ENCODE measurements at regions not wholly inside any gene's neighbourhood (a gene's known extent, or its start where the extent isn't known, plus 50 kb on each side); places are given as distances from the start of the nearest gene placed in this dataset.

GRCh38 chr2:220347626-220348025, 720.2 kb downstream of the SLC4A3 start:
- Histone ChIP-seq H3K9me3 (ENCODE audit: control insufficient read depth, insufficient read depth, low read depth, low read length) (no peaks in the 10 kb centered on the region), H3K27ac (ENCODE audit: extremely low read depth, low read depth, low read length) (no peak overlapping the region), H3K4me1 (ENCODE audit: control insufficient read depth, insufficient read depth, low read length) (no peaks in the 10 kb centered on the region), H3K4me3 (ENCODE audit: low read depth, low read length) (no peak overlapping the region), H3K36me3 (ENCODE audit: control insufficient read depth in 2 of 2, insufficient read depth in 1 of 2, low read length in 2 of 2) (no peaks in the 10 kb centered on the region)
- CTCF ChIA-PET: interaction anchor here (1.1 kb wide), 1 partner anchor 10 kb away, joined by 5 read pairs; no protein-coding TSS in a partner anchor
- POLR2A ChIA-PET: no interaction called here
- TF ChIP-seq ZFP41 (tag by site-specific recombination; IDR thresholded peaks at IDR 0.05; ENCODE audit: borderline replicate concordance) (no peak), ZNF843 (tag by site-specific recombination; IDR thresholded peaks at IDR 0.05) (no peak), ZNF670 (tag by site-specific recombination; IDR thresholded peaks at IDR 0.05; ENCODE audit: low read depth) (no peak), ZBTB20 (tag by site-specific recombination; IDR thresholded peaks at IDR 0.05) (no peak)

DNA sequence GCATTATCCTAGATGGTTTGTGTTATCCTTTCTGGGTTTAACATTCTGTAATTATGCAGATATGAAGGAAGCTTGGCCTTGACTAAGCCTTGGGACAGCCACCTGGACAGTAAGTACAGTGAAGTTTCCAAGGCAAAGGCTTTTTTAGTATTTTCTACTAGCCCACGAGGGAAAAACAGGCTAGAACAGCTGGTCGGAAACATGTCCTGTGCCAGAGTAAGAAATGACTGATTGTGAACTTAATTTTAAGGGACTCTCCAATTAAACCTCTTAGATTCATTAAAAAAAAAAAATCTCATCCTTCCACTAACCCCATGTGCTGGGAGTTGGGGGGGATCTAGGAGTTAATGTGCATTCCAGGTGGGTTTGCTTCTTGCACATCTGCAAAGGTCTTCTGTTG, 720.8 kb downstream of the SLC4A3 start:
- ChIA-PET CTCF (no interaction called here), POLR2A (no interaction called here)
- no peaks in the 10 kb centered on the region for H3K36me3 ChIP-seq (ENCODE audit: control insufficient read depth in 2 of 2, insufficient read depth in 1 of 2, low read length in 2 of 2)
- H3K4me1 ChIP-seq (ENCODE audit: control insufficient read depth, insufficient read depth, low read length): no peaks in the 10 kb centered on the region
- no peak overlapping the region for H3K27ac ChIP-seq (ENCODE audit: extremely low read depth, low read depth, low read length)
- H3K9me3 ChIP-seq (ENCODE audit: control insufficient read depth, insufficient read depth, low read depth, low read length): no peaks in the 10 kb centered on the region
- no peak for TF ChIP-seq PRDM1 (tag by site-specific recombination; IDR thresholded peaks at IDR 0.05)
- no peak for TF ChIP-seq ZNF558 (tag by site-specific recombination; IDR thresholded peaks at IDR 0.05)
- no peak for TF ChIP-seq BCL11B (tag by site-specific recombination; IDR thresholded peaks at IDR 0.05; ENCODE audit: low read depth)
- TF ChIP-seq ZNF350 (tag by site-specific recombination; IDR thresholded peaks at IDR 0.05): no peak
- no peak for TF ChIP-seq MEIS1 (CRISPR knock-in tag; IDR thresholded peaks at IDR 0.05; ENCODE audit: borderline replicate concordance)
- TF ChIP-seq IKZF3 (tag by site-specific recombination; IDR thresholded peaks at IDR 0.05): no peak
- TF ChIP-seq, protein P1, sequence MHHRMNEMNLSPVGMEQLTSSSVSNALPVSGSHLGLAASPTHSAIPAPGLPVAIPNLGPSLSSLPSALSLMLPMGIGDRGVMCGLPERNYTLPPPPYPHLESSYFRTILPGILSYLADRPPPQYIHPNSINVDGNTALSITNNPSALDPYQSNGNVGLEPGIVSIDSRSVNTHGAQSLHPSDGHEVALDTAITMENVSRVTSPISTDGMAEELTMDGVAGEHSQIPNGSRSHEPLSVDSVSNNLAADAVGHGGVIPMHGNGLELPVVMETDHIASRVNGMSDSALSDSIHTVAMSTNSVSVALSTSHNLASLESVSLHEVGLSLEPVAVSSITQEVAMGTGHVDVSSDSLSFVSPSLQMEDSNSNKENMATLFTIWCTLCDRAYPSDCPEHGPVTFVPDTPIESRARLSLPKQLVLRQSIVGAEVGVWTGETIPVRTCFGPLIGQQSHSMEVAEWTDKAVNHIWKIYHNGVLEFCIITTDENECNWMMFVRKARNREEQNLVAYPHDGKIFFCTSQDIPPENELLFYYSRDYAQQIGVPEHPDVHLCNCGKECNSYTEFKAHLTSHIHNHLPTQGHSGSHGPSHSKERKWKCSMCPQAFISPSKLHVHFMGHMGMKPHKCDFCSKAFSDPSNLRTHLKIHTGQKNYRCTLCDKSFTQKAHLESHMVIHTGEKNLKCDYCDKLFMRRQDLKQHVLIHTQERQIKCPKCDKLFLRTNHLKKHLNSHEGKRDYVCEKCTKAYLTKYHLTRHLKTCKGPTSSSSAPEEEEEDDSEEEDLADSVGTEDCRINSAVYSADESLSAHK (tag by site-specific recombination; IDR thresholded peaks at IDR 0.05): no peak
- TF ChIP-seq ZSCAN30 (tag by site-specific recombination; IDR thresholded peaks at IDR 0.05): no peak
- no peak for TF ChIP-seq ZNF555 (tag by site-specific recombination; conservative IDR thresholded peaks at IDR 0.05)
- no peak for TF ChIP-seq ZNF202 (tag by site-specific recombination; IDR thresholded peaks at IDR 0.05; ENCODE audit: borderline replicate concordance)
- no peak for TF ChIP-seq MYNN (tag by site-specific recombination; IDR thresholded peaks at IDR 0.05; ENCODE audit: borderline replicate concordance)
- TF ChIP-seq, protein P2, sequence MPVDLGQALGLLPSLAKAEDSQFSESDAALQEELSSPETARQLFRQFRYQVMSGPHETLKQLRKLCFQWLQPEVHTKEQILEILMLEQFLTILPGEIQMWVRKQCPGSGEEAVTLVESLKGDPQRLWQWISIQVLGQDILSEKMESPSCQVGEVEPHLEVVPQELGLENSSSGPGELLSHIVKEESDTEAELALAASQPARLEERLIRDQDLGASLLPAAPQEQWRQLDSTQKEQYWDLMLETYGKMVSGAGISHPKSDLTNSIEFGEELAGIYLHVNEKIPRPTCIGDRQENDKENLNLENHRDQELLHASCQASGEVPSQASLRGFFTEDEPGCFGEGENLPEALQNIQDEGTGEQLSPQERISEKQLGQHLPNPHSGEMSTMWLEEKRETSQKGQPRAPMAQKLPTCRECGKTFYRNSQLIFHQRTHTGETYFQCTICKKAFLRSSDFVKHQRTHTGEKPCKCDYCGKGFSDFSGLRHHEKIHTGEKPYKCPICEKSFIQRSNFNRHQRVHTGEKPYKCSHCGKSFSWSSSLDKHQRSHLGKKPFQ (tag by site-specific recombination; IDR thresholded peaks at IDR 0.05): no peak
- no peak overlapping the region for H3K4me3 ChIP-seq (ENCODE audit: low read depth, low read length)

- H3K27ac ChIP-seq (ENCODE audit: extremely low read depth, low read depth, low read length): no peak overlapping the region
- H3K4me1 ChIP-seq (ENCODE audit: control insufficient read depth, insufficient read depth, low read length): no peaks in the 10 kb centered on the region
- no peak overlapping the region for H3K4me3 ChIP-seq (ENCODE audit: low read depth, low read length)
- ChIA-PET POLR2A (no interaction called here), CTCF (no interaction called here)
- no peaks in the 10 kb centered on the region for H3K36me3 ChIP-seq (ENCODE audit: control insufficient read depth in 2 of 2, insufficient read depth in 1 of 2, low read length in 2 of 2)
- no peaks in the 10 kb centered on the region for H3K9me3 ChIP-seq (ENCODE audit: control insufficient read depth, insufficient read depth, low read depth, low read length)
- no peak for TF ChIP-seq ZBTB44 (tag by site-specific recombination; IDR thresholded peaks at IDR 0.05)
- no peak for TF ChIP-seq ZNF488 (tag by site-specific recombination; IDR thresholded peaks at IDR 0.05)
- TF ChIP-seq TSHZ1 (tag by site-specific recombination; IDR thresholded peaks at IDR 0.05; ENCODE audit: borderline replicate concordance): no peak
- TF ChIP-seq ZNF366 (tag by site-specific recombination; conservative IDR thresholded peaks at IDR 0.05): no peak
- no peak for TF ChIP-seq ZBTB8A (tag by site-specific recombination; IDR thresholded peaks at IDR 0.05)
- TF ChIP-seq KLF1 (tag by site-specific recombination; IDR thresholded peaks at IDR 0.05): no peak
These were observed 726.5 kb downstream of the SLC4A3 start for GRCh38 chr2:220353897-220354296.
